HepG2 (cell line): ENCODE measurements at regions not wholly inside any gene's neighbourhood (a gene's known extent, or its start where the extent isn't known, plus 50 kb on each side); places are given as distances from the start of the nearest gene placed in this dataset.

Source experiments
- ATAC-seq: fragments of 200-7000 bp; cut with Tn5 transposase; 3 replicates; pipeline ENCODE4 v1.9.1; 2020; ENCODE audit warnings: mild to moderate bottlenecking, moderate library complexity
- BruUV-seq: library from RNA; stranded (reverse); fragments of 400-500 nt; replicated peaks from 2 replicates; lab custom pipeline; 2021; lab: Mats Ljungman, UMichigan
- CTCF ChIA-PET: fragments of 300-600 bp; formaldehyde crosslinking; extraction: SDS; loops from one replicate; lab custom pipeline; 2021; ENCODE audit warnings: low total read pairs, inconsistent platforms, low intra/inter-chr PET ratio; lab: Yijun Ruan, JAX
- POLR2A ChIA-PET: fragments of 350-600 bp; sonication (Branson Sonifier 250); formaldehyde crosslinking; loops from one replicate; lab custom pipeline; 2020; ENCODE audit warnings: antibody characterized with exemption, inconsistent platforms; lab: Yijun Ruan, JAX
- DNase-seq: peaks from one replicate; pipeline ENCODE4 v3.0.0-alpha.2; 2015; ENCODE audit warnings: low spot score
- FAIRE-seq: peaks from 3 replicates; lab custom pipeline; 2011; peaks lifted over from hg19 to GRCh38; lab: Jason Lieb, UNC
- H2AFZ ChIP-seq: one replicate; pipeline ENCODE4 v1.6.1; 2011; ENCODE audit warnings: low read length, inconsistent platforms
- H3K27ac ChIP-seq: fragments of 300-600 bp; 3 replicates; pipeline ENCODE4 v1.8.0; 2011; ENCODE audit warnings: mixed run types, mild to moderate bottlenecking, mixed read lengths, low read length, inconsistent platforms; ENCODE audit not compliant: insufficient read depth; ENCODE audit errors: extremely low read length
- H3K27me3 ChIP-seq, 2 experiments: fragments of 200-600 bp in 1 of 2; 2 replicates in 1 of 2; 3 replicates in 1 of 2; pipeline versions ENCODE4 v1.6.0 to v1.8.0; 2011; ENCODE audit warnings: low read length in 2 of 2, mild to moderate bottlenecking in 2 of 2, moderate library complexity in 2 of 2, inconsistent platforms in 1 of 2; ENCODE audit not compliant: insufficient read depth in 2 of 2, control insufficient read depth in 1 of 2
- H3K36me3 ChIP-seq, 2 experiments: fragments of 200-600 bp in 1 of 2; replicated peaks in 1 of 2; 2 replicates in 1 of 2; 3 replicates in 1 of 2; pipeline versions ENCODE4 v1.5.1 to v1.8.0; 2011; ENCODE audit warnings: low read length in 2 of 2, inconsistent platforms in 1 of 2; ENCODE audit not compliant: insufficient read depth in 2 of 2, control insufficient read depth in 1 of 2
- H3K4me1 ChIP-seq: 2 replicates; pipeline ENCODE4 v1.5.1; 2012; ENCODE audit warnings: low read length, inconsistent platforms; ENCODE audit not compliant: insufficient read depth
- H3K4me2 ChIP-seq: 2 replicates; pipeline ENCODE4 v1.6.0; 2011; ENCODE audit warnings: low read depth, low read length, inconsistent platforms
- H3K4me3 ChIP-seq, 3 experiments: fragments of 200-600 bp in 1 of 3; sonication (generic), shearing (Covaris generic) in 1 of 3; replicated peaks in 1 of 3; 2 replicates each; pipeline ENCODE4 v1.5.1; 2011 to 2016; ENCODE audit warnings: low read length in 3 of 3, inconsistent platforms in 2 of 3, low read depth in 2 of 3, mild to moderate bottlenecking in 2 of 3, control low read depth in 1 of 3, mixed read lengths in 1 of 3; ENCODE audit not compliant: insufficient read depth in 1 of 3
- H3K79me2 ChIP-seq: one replicate; pipeline ENCODE4 v1.6.1; 2011; ENCODE audit warnings: low read length, inconsistent platforms; ENCODE audit not compliant: insufficient read depth
- H3K9ac ChIP-seq: 2 replicates; pipeline ENCODE4 v1.6.0; 2011; ENCODE audit warnings: mild to moderate bottlenecking, low read depth, low read length, inconsistent platforms; ENCODE audit not compliant: insufficient read depth
- H3K9me3 ChIP-seq: 2 replicates; pipeline ENCODE4 v1.5.1; 2012; ENCODE audit warnings: mild to moderate bottlenecking, low read length
- H4K20me1 ChIP-seq: 2 replicates; pipeline ENCODE4 v1.6.0; 2011; ENCODE audit warnings: inconsistent platforms, mild to moderate bottlenecking, low read length, moderate library complexity; ENCODE audit not compliant: insufficient read depth
- ELF1 ChIP-seq: sonication (generic); formaldehyde crosslinking; IDR thresholded peaks from 2 replicates; pipeline ENCODE4 v1.4.0; 2020; ENCODE audit warnings: missing genetic modification reagents
- HDAC6 ChIP-seq: fragments of 200-600 bp; sonication (generic); IDR thresholded peaks from 2 replicates; pipeline ENCODE4 v1.7.0; 2017; ENCODE audit warnings: mild to moderate bottlenecking, antibody characterized with exemption, low read length, low read depth
- PHF21A ChIP-seq: sonication (generic); formaldehyde crosslinking; IDR thresholded peaks from 2 replicates; pipeline ENCODE4 v1.5.0; 2020; ENCODE audit warnings: mild to moderate bottlenecking, missing genetic modification reagents
- POGZ ChIP-seq: sonication (generic); formaldehyde crosslinking; IDR thresholded peaks from 2 replicates; pipeline ENCODE4 v1.4.0; 2020; ENCODE audit warnings: mild to moderate bottlenecking, missing genetic modification reagents
- SATB2 ChIP-seq: sonication (generic); formaldehyde crosslinking; IDR thresholded peaks from 2 replicates; pipeline ENCODE4 v1.5.0; 2020; ENCODE audit warnings: missing genetic modification reagents
- ZBTB39 ChIP-seq: sonication (generic); formaldehyde crosslinking; IDR thresholded peaks from 2 replicates; pipeline ENCODE4 v1.5.0; 2020; ENCODE audit warnings: missing genetic modification reagents
- ZFP37 ChIP-seq: sonication (generic); formaldehyde crosslinking; IDR thresholded peaks from 2 replicates; pipeline ENCODE4 v1.4.0; 2020; ENCODE audit warnings: missing genetic modification reagents, borderline replicate concordance
- ZNF33B ChIP-seq: sonication (generic); formaldehyde crosslinking; IDR thresholded peaks from 2 replicates; pipeline ENCODE4 v1.5.1; 2020; ENCODE audit warnings: mild to moderate bottlenecking, missing genetic modification reagents
- ZNF547 ChIP-seq: sonication (generic); formaldehyde crosslinking; IDR thresholded peaks from 2 replicates; pipeline ENCODE4 v1.5.1; 2020; ENCODE audit warnings: mild to moderate bottlenecking, missing genetic modification reagents
- ZNF556 ChIP-seq: sonication (generic); formaldehyde crosslinking; IDR thresholded peaks from 2 replicates; pipeline ENCODE4 v1.4.0; 2020; ENCODE audit warnings: mild to moderate bottlenecking, missing genetic modification reagents, borderline replicate concordance
- ZNF766 ChIP-seq: sonication (generic); formaldehyde crosslinking; IDR thresholded peaks from 2 replicates; pipeline ENCODE4 v1.5.0; 2020; ENCODE audit warnings: missing genetic modification reagents, borderline replicate concordance
- ZNF777 ChIP-seq: sonication (generic); formaldehyde crosslinking; IDR thresholded peaks from 2 replicates; pipeline ENCODE4 v1.4.0; 2020; ENCODE audit warnings: missing genetic modification reagents
- ZSCAN29 ChIP-seq: sonication (generic); formaldehyde crosslinking; conservative IDR thresholded peaks from 2 replicates; pipeline ENCODE4 v1.4.0; 2020; ENCODE audit warnings: mild to moderate bottlenecking, missing genetic modification reagents
- WGBS: methylation state at CpG from one replicate; pipeline ENCODE4 v1.1.6; 2017; ENCODE audit warnings: low lambda C conversion rate; 5-methylcytosine and 5-hydroxymethylcytosine counted together
- in situ Hi-C: cut with HindIII; loops from 2 replicates; pipeline ENCODE4 v1.10.0; 2017; ENCODE audit warnings: low pct_unique_long_range_greater_than_20kb; ENCODE audit not compliant: extremely low pct_ligation_motif_present
- intact Hi-C: fragments of 100-400 bp; cut with micrococcal nuclease; formaldehyde crosslinking; loops from one replicate; pipeline ENCODE4 v1.10.0; 2022; ENCODE audit not compliant: unreplicated experiment
- TF ChIP-seq, protein P1 (sequence below): sonication (generic); formaldehyde crosslinking; IDR thresholded peaks from 2 replicates; pipeline ENCODE4 v1.4.0; 2020; ENCODE audit warnings: missing genetic modification reagents, borderline replicate concordance
- TF ChIP-seq, protein P2 (sequence below): sonication (generic); formaldehyde crosslinking; IDR thresholded peaks from 2 replicates; pipeline ENCODE4 v1.5.1; 2020; ENCODE audit warnings: missing genetic modification reagents, mild to moderate bottlenecking, borderline replicate concordance
- TF ChIP-seq, protein P3 (sequence below): sonication (generic); formaldehyde crosslinking; IDR thresholded peaks from 2 replicates; pipeline ENCODE4 v1.8.0; 2022; ENCODE audit warnings: mild to moderate bottlenecking, missing genetic modification reagents
- TF ChIP-seq, protein P4 (sequence below): sonication (generic); formaldehyde crosslinking; conservative IDR thresholded peaks from 2 replicates; pipeline ENCODE4 v1.4.0; 2020; ENCODE audit warnings: missing genetic modification reagents

DNA sequence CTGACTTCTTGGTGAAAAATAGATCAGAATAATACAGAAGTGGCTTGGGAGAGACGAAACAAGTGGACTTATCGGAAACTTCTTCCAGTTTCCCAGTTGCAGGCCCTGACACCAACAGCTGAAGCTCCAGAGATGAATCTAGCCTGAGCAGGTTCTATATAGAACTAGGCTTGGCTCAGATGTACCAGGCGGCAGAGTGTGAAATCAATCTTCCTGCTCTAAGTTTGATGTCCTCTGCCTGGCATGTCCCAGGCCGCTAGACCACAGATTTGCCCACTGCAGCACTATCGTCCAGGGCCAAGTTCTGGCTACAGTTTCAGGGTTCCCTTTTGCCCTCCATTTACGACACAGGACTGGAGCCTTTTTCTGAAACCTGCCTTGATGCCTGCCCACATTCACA, 91.3 kb upstream of the PLEKHA5 start:
- Histone ChIP-seq H3K27ac (no peak overlapping the region), H3K36me3 (no peaks in the 10 kb centered on the region), H3K4me2 (no peak overlapping the region), H2AFZ (no peak overlapping the region), H4K20me1 (no peaks in the 10 kb centered on the region), H3K27me3 (no peaks in the 10 kb centered on the region; a peak in 1 of 5 replicates), H3K9me3 (peaks cover 2% of the 10 kb centered on the region; the same call in 1 of the 2 replicates), H3K4me3 (no peak overlapping the region), H3K79me2 (no peaks in the 10 kb centered on the region), H3K4me1 (no peaks in the 10 kb centered on the region), H3K9ac (no peak overlapping the region)
- in situ Hi-C loops (no loop called here), intact Hi-C loops (no loop called here)
- 48% methylated on average over 6 of the region's 6 CpGs for WGBS
- ATAC-seq, result no peak
- no TSS peak for BruUV-seq
- no peak for DNase-seq
- CTCF ChIA-PET, result no interaction called here
- FAIRE-seq, result no peak
- POLR2A ChIA-PET, result no interaction called here
- TF ChIP-seq HDAC6 (no peak), PHF21A (CRISPR knock-in tag) (no peak), SATB2 (CRISPR knock-in tag) (no peak), ZNF547 (CRISPR knock-in tag) (no peak), ZNF766 (CRISPR knock-in tag) (no peak), ZBTB39 (CRISPR knock-in tag) (no peak), ZNF556 (CRISPR knock-in tag) (no peak), POGZ (CRISPR knock-in tag) (no peak), ZNF33B (CRISPR knock-in tag) (no peak), ELF1 (no peak), ZNF777 (CRISPR knock-in tag) (no peak), ZSCAN29 (CRISPR knock-in tag) (no peak), ZFP37 (CRISPR knock-in tag) (no peak)
- TF ChIP-seq, protein P1, sequence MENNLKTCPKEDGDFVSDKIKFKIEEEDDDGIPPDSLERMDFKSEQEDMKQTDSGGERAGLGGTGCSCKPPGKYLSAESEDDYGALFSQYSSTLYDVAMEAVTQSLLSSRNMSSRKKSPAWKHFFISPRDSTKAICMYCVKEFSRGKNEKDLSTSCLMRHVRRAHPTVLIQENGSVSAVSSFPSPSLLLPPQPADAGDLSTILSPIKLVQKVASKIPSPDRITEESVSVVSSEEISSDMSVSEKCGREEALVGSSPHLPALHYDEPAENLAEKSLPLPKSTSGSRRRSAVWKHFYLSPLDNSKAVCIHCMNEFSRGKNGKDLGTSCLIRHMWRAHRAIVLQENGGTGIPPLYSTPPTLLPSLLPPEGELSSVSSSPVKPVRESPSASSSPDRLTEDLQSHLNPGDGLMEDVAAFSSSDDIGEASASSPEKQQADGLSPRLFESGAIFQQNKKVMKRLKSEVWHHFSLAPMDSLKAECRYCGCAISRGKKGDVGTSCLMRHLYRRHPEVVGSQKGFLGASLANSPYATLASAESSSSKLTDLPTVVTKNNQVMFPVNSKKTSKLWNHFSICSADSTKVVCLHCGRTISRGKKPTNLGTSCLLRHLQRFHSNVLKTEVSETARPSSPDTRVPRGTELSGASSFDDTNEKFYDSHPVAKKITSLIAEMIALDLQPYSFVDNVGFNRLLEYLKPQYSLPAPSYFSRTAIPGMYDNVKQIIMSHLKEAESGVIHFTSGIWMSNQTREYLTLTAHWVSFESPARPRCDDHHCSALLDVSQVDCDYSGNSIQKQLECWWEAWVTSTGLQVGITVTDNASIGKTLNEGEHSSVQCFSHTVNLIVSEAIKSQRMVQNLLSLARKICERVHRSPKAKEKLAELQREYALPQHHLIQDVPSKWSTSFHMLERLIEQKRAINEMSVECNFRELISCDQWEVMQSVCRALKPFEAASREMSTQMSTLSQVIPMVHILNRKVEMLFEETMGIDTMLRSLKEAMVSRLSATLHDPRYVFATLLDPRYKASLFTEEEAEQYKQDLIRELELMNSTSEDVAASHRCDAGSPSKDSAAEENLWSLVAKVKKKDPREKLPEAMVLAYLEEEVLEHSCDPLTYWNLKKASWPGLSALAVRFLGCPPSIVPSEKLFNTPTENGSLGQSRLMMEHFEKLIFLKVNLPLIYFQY (CRISPR knock-in tag), result no peak
- TF ChIP-seq, protein P2, sequence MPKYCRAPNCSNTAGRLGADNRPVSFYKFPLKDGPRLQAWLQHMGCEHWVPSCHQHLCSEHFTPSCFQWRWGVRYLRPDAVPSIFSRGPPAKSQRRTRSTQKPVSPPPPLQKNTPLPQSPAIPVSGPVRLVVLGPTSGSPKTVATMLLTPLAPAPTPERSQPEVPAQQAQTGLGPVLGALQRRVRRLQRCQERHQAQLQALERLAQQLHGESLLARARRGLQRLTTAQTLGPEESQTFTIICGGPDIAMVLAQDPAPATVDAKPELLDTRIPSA (CRISPR knock-in tag), result no peak
- TF ChIP-seq, protein P3, sequence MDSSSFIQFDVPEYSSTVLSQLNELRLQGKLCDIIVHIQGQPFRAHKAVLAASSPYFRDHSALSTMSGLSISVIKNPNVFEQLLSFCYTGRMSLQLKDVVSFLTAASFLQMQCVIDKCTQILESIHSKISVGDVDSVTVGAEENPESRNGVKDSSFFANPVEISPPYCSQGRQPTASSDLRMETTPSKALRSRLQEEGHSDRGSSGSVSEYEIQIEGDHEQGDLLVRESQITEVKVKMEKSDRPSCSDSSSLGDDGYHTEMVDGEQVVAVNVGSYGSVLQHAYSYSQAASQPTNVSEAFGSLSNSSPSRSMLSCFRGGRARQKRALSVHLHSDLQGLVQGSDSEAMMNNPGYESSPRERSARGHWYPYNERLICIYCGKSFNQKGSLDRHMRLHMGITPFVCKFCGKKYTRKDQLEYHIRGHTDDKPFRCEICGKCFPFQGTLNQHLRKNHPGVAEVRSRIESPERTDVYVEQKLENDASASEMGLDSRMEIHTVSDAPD (CRISPR knock-in tag), result no peak
- TF ChIP-seq, protein P4, sequence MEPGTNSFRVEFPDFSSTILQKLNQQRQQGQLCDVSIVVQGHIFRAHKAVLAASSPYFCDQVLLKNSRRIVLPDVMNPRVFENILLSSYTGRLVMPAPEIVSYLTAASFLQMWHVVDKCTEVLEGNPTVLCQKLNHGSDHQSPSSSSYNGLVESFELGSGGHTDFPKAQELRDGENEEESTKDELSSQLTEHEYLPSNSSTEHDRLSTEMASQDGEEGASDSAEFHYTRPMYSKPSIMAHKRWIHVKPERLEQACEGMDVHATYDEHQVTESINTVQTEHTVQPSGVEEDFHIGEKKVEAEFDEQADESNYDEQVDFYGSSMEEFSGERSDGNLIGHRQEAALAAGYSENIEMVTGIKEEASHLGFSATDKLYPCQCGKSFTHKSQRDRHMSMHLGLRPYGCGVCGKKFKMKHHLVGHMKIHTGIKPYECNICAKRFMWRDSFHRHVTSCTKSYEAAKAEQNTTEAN (CRISPR knock-in tag), result no peak
